ENCODE measurements at regions not wholly inside any gene's neighbourhood (a gene's known extent, or its start where the extent isn't known, plus 50 kb on each side); places are given as distances from the start of the nearest gene placed in this dataset.

DNA sequence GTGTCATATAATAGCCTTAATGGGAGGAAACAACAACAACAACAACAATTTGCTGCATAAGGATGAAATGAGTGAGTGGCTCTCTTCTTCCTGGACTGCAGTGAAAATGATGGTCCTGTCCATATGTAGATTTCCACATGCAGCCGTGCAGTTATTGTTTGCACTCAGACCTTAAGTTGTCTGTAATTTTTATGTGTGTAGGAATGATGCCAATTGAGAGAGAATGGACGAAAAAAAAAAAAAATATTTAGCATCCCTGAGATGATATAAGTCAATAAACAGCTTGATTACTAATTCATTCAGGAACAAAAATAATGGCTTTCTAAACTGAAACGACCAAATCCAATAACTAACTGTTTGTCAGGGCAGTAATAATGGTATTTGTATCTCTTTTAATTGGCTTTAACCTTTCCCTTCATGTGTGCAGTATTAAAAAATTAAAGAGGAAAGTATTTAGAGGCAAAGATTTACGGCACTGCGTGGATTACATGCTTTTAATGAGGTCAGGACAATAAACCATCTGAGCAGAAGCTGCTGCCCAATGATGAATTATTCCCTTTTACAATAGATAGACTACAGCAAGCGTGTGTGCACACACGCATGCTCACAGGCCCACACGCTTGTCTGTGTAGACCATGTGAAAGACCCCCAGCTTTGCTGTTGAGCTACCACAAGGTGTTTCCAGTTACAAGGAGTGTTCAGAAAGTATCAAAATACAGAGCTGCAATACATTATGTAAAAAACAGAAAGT is 459.5 kb upstream of the WWC1 start:
- Histone ChIP-seq H3K4me3 (no peak overlapping the region), H3K27ac (no peak overlapping the region)
- TF ChIP-seq CTCF (IDR thresholded peaks at IDR 0.05), result no peak
- no peak for DNase-seq (ENCODE audit: low spot score)

- DNase-seq (ENCODE audit: low spot score), result no peak
- TF ChIP-seq CTCF (IDR thresholded peaks at IDR 0.05), result no peak
- no peak overlapping the region for H3K4me3 ChIP-seq
- H3K27ac ChIP-seq, result no peak overlapping the region
Observed at GRCh38 chr5:167832609-167833008, 458.8 kb upstream of the WWC1 start.

- Histone ChIP-seq H3K27ac (no peak overlapping the region), H3K4me3 (no peak overlapping the region)
- DNase-seq (ENCODE audit: low spot score), result no peak
- no peak for TF ChIP-seq CTCF (IDR thresholded peaks at IDR 0.05)
Observed at GRCh38 chr5:167833456-167833855, 458.0 kb upstream of the WWC1 start.

- TF ChIP-seq CTCF (IDR thresholded peaks at IDR 0.05), result no peak
- Histone ChIP-seq H3K4me3 (no peak overlapping the region), H3K27ac (no peak overlapping the region)
- no peak for DNase-seq (ENCODE audit: low spot score)
Observed at GRCh38 chr5:167835146-167835545, 456.3 kb upstream of the WWC1 start.

- no peak for DNase-seq (ENCODE audit: low spot score)
- Histone ChIP-seq H3K27ac (no peak overlapping the region), H3K4me3 (no peak overlapping the region)
- TF ChIP-seq CTCF (IDR thresholded peaks at IDR 0.05), result no peak
Observed at GRCh38 chr5:167837127-167837526, 454.3 kb upstream of the WWC1 start.

DNA sequence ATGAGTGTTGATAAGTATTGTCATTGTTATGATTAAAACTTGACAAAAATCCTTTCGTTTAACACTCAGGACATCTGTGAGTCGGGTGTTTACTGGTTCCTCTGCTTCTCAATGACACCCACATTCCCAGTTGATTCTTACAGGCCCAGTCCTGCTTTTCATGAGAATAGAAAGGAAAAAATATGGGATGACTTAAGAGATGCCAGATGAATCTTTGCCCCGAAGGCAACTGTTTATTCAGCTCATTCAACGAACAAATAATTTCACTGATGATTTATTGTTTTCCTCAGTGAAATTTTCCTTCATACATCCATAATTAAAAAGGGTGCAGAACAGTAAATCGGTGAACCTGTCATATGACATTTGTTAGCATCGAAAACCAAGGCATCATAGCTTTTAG is 452.4 kb upstream of the WWC1 start:
- no peak overlapping the region for H3K4me3 ChIP-seq
- no peak overlapping the region for H3K27ac ChIP-seq
- no peak for TF ChIP-seq CTCF (IDR thresholded peaks at IDR 0.05)
- DNase-seq (ENCODE audit: low spot score), result no peak

DNA sequence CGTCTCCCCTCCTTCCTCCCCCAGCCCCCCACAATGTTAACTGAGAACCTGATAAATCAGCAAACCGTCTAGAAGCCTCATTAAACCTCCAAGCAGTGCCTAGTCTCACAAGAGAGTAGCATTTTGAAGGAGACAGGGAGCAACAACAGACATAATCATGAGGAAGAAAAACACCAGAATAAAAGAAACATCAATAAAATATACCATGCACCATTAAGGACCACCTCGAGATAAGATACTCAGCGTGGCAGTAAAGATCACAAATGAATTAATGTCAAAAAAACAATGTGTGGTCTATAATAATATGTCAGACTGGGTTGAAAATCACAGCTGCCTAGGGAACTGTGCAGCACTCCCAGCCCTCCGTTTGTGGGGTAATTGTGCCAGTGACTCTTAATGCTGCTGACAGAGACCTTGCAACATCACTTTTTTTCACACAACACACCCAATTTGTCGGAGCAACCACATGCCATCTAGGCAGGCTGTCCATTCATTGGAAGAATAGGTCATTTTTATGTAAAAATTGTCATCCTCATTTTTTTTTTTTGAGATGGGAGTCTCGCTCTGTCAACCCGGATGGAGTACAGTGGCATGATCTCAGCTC is 450.8 kb upstream of the WWC1 start:
- Histone ChIP-seq H3K4me3 (no peak overlapping the region), H3K27ac (no peak overlapping the region)
- no peak for DNase-seq (ENCODE audit: low spot score)
- TF ChIP-seq CTCF (IDR thresholded peaks at IDR 0.05), result no peak
